Lower lobe of right lung (tissue), 2 donors: ENCODE measurements at regions not wholly inside any gene's neighbourhood (a gene's known extent, or its start where the extent isn't known, plus 50 kb on each side); places are given as distances from the start of the nearest gene placed in this dataset.
"Not testable (repeated sequence)": the region's sequence is repeated elsewhere in the genome, so short reads cannot be mapped to it uniquely, and the experiment has no call there.

Experiments used
- ATAC-seq, 2 donors: fragments of 200-7000 bp; cut with Tn5 transposase; one replicate each; pipeline ENCODE4 v1.9.1; 2020 to 2022; ENCODE audit warnings: mild to moderate bottlenecking in 2 of 2, moderate library complexity in 2 of 2
- DNase-seq: peaks from one replicate; pipeline ENCODE4 v3.0.0-alpha.2; 2020
- H3K27ac ChIP-seq: fragments of 200-600 bp; one replicate; pipeline ENCODE4 v1.8.0; 2022
- H3K27me3 ChIP-seq: fragments of 200-600 bp; one replicate; pipeline ENCODE4 v1.8.0; 2022; ENCODE audit warnings: low read depth
- H3K36me3 ChIP-seq: fragments of 200-600 bp; one replicate; pipeline ENCODE4 v1.8.0; 2022; ENCODE audit warnings: mild to moderate bottlenecking
- H3K4me1 ChIP-seq: fragments of 200-600 bp; one replicate; pipeline ENCODE4 v1.8.0; 2022
- H3K4me3 ChIP-seq: fragments of 200-600 bp; one replicate; pipeline ENCODE4 v1.8.0; 2022; ENCODE audit warnings: mild to moderate bottlenecking
- H3K9me3 ChIP-seq: fragments of 200-600 bp; one replicate; pipeline ENCODE4 v1.8.0; 2022
- intact Hi-C: fragments of 100-400 bp; cut with DNase I; formaldehyde crosslinking; loops from one replicate; pipeline ENCODE4 v1.11.0; 2022
- TF ChIP-seq, protein P1 (sequence below): fragments of 200-600 bp; IDR thresholded peaks from one replicate; pipeline ENCODE4 v1.8.0; 2022; ENCODE audit warnings: antibody characterized with exemption, mild to moderate bottlenecking
- donor health status: DM: no; HTN: yes; CAD: no; lungs with severe emphysema.

DNA sequence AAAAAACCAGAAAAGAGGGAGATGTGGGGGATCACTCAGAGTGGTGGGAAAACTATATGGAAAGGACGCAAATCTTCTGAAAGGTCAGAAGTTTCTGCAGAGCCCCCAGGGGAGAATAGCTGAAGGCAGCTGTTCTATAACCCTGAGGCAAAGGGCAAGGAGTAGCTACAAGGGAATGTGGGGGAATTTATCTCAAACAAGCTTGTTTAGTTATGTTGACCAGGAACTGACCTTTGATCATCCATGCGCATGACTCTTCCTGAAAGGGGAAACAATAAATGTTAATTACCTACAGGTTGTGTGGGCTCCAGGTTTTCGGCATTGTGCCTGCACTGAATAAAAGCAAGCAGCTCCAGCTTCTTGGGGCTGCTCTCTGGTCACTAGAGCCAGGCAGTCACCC, 968.5 kb downstream of the AACS start:
- Histone ChIP-seq H3K4me1 (no peaks in the 10 kb centered on the region), H3K27ac (no peak overlapping the region), H3K27me3 (peaks cover 5% of the 10 kb centered on the region), H3K9me3 (no peaks in the 10 kb centered on the region), H3K36me3 (no peaks in the 10 kb centered on the region), H3K4me3 (no peak overlapping the region)
- DNase-seq (no peak), ATAC-seq (no peak)
- intact Hi-C loops, result no loop called here
- TF ChIP-seq, protein P1, sequence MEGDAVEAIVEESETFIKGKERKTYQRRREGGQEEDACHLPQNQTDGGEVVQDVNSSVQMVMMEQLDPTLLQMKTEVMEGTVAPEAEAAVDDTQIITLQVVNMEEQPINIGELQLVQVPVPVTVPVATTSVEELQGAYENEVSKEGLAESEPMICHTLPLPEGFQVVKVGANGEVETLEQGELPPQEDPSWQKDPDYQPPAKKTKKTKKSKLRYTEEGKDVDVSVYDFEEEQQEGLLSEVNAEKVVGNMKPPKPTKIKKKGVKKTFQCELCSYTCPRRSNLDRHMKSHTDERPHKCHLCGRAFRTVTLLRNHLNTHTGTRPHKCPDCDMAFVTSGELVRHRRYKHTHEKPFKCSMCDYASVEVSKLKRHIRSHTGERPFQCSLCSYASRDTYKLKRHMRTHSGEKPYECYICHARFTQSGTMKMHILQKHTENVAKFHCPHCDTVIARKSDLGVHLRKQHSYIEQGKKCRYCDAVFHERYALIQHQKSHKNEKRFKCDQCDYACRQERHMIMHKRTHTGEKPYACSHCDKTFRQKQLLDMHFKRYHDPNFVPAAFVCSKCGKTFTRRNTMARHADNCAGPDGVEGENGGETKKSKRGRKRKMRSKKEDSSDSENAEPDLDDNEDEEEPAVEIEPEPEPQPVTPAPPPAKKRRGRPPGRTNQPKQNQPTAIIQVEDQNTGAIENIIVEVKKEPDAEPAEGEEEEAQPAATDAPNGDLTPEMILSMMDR, result no peak

DNA sequence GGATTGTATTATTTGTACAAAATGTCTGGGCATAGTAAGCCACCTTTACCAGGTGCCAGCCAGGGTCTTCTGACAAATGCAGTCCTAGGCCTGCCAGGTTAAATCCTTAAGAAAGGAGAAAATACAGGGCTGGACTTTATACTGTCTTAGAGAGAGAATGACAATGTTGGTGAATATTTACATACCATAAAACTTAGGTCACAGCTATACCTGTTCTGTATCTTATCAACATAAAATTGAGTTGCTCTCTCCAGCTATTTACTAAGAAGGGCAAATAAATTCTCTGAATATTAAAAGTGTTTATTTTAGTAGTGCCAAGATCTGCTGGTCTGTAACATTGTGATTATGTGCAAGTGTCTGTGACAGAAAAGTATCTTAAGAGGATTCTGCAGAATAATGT, 971.1 kb downstream of the AACS start:
- Histone ChIP-seq H3K4me1 (no peaks in the 10 kb centered on the region), H3K36me3 (no peaks in the 10 kb centered on the region), H3K27me3 (peaks cover 5% of the 10 kb centered on the region), H3K9me3 (no peaks in the 10 kb centered on the region), H3K27ac (no peak overlapping the region), H3K4me3 (no peak overlapping the region)
- DNase-seq (no peak), ATAC-seq (no peak)
- TF ChIP-seq, protein P1, result no peak
- intact Hi-C loops, result no loop called here

DNA sequence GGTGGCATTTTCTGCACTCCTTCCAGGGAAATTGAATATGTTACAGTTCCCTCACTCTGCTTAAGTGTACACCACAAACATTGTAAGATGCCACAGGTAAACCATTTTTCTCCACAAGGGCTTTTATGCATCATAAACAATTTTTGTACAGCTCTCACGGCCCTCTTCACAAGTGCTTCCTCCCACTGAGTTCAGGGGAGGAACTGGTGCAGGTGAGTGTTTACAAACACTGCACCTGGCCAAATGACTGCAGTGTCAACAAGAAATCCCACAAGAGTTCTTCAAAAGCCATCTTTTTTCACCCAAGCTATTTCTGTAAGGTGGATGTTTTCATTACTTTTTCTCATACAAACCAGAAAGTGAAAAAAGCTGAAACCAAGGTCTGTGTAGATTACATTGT, 973.2 kb downstream of the AACS start:
- TF ChIP-seq, protein P1, result no peak
- DNase-seq (no peak), ATAC-seq (peak; percentile 66 to 80)
- H3K4me1 ChIP-seq, result no peaks in the 10 kb centered on the region
- H3K36me3 ChIP-seq, result no peaks in the 10 kb centered on the region
- no peak overlapping the region for H3K4me3 ChIP-seq
- intact Hi-C loops, result no loop called here
- no peak overlapping the region for H3K27ac ChIP-seq
- no peaks in the 10 kb centered on the region for H3K9me3 ChIP-seq
- peaks cover 5% of the 10 kb centered on the region for H3K27me3 ChIP-seq

DNA sequence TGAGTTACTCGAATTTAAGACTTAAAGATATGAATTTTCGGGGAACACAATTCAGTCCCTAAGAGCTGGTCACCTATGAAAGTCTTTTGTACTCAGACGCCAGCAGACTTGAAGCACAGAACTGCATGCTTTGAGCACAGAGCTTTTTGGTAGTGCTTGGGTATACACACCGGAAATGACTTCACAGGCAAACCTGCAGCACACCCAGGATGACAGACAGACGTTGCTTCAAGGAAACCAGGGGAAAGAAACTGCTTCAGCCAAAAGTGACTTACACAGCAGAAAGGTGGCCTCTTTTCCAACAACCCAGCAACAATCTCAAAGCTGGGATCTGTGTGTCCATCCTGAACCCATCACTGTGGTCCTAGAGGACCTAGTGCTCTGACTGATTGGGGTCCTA, 975.1 kb downstream of the AACS start:
- no peaks in the 10 kb centered on the region for H3K9me3 ChIP-seq
- no peak for DNase-seq
- H3K27ac ChIP-seq, result no peak overlapping the region
- no peaks in the 10 kb centered on the region for H3K36me3 ChIP-seq
- intact Hi-C loops, result no loop called here
- no peak overlapping the region for H3K4me3 ChIP-seq
- no peaks in the 10 kb centered on the region for H3K27me3 ChIP-seq
- H3K4me1 ChIP-seq, result no peaks in the 10 kb centered on the region
- TF ChIP-seq, protein P1, result no peak
- no peak for ATAC-seq

DNA sequence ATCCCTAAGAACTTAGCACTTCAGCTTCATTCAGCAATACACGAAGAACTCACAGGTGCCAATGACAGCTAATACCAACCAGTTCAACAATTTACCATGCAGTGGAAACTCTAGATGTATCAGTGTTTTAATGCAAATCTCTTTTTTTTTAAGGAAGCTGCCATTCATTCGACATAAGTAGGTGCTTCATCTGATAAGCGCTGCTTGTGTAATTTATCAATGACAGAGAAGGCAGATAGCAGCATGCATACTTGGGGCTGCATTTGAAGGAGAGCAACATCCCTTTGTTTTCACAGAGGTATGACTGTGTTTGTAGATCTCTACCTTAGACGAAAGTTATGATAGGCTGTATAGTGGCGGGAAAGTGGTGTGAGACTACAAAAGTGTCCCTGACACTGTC, 977.1 kb downstream of the AACS start:
- no peak for ATAC-seq

DNA sequence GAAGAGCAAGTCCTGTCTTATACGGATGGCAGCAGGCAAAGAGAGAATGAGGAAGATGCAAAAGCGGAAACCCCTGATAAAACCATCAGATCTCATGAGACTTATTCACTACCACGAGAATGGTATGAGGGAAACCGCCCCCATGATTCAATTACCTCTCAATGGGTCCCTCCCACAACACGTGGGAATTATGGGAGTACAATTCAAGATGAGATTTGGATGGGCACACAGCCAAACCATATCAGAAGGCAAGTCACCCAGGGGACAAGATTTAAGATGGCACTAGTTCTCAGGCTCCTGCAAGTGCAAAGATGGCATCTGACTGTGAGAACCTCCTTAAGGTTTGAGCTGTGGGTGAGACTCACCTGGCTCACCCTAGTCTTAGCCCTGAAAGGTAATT, 984.3 kb downstream of the AACS start:
- intact Hi-C loops, H3K27ac ChIP-seq, H3K36me3 ChIP-seq, H3K4me3 ChIP-seq, H3K4me1 ChIP-seq, DNase-seq, H3K27me3 ChIP-seq, ATAC-seq, H3K9me3 ChIP-seq: not testable (repeated sequence)

More for the DNA sequence above, 977.1 kb downstream of the AACS start:
- Histone ChIP-seq H3K4me3 (no peak overlapping the region), H3K27me3 (no peaks in the 10 kb centered on the region), H3K4me1 (no peaks in the 10 kb centered on the region), H3K36me3 (no peaks in the 10 kb centered on the region), H3K9me3 (no peaks in the 10 kb centered on the region), H3K27ac (no peak overlapping the region)
- TF ChIP-seq, protein P1, result no peak
- intact Hi-C loops, result no loop called here
- no peak for DNase-seq
